Sigmoid colon (tissue), 3 donors: ENCODE measurements at regions not wholly inside any gene's neighbourhood (a gene's known extent, or its start where the extent isn't known, plus 50 kb on each side); places are given as distances from the start of the nearest gene placed in this dataset.

Experiments used
- POLR2A ChIP-seq, 2 donors: fragments of 450-650 bp; IDR thresholded peaks; one replicate each; pipeline ENCODE4 v1.6.1; 2016; ENCODE audit warnings: antibody characterized with exemption in 2 of 2, mild to moderate bottlenecking in 2 of 2, moderate library complexity in 2 of 2
- TF ChIP-seq, protein P1 (sequence below), 4 experiments: fragments of 450-650 bp in 3 of 4; fragments of 200-600 bp in 1 of 4; IDR thresholded peaks; one replicate each; pipeline ENCODE4 v1.5.1; 2016 to 2019; ENCODE audit warnings: antibody characterized with exemption in 4 of 4, mild to moderate bottlenecking in 3 of 4, moderate library complexity in 2 of 4

- TF ChIP-seq POLR2A (IDR thresholded peaks at IDR 0.05) = no peak
- TF ChIP-seq, protein P1, sequence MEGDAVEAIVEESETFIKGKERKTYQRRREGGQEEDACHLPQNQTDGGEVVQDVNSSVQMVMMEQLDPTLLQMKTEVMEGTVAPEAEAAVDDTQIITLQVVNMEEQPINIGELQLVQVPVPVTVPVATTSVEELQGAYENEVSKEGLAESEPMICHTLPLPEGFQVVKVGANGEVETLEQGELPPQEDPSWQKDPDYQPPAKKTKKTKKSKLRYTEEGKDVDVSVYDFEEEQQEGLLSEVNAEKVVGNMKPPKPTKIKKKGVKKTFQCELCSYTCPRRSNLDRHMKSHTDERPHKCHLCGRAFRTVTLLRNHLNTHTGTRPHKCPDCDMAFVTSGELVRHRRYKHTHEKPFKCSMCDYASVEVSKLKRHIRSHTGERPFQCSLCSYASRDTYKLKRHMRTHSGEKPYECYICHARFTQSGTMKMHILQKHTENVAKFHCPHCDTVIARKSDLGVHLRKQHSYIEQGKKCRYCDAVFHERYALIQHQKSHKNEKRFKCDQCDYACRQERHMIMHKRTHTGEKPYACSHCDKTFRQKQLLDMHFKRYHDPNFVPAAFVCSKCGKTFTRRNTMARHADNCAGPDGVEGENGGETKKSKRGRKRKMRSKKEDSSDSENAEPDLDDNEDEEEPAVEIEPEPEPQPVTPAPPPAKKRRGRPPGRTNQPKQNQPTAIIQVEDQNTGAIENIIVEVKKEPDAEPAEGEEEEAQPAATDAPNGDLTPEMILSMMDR (IDR thresholded peaks at IDR 0.05) = no peak
Measured at GRCh38 chr17:71325886-71326285, 794.9 kb upstream of the SOX9 start.
